HPDE6-E6E7 (cell line): ENCODE measurements at regions not wholly inside any gene's neighbourhood (a gene's known extent, or its start where the extent isn't known, plus 50 kb on each side); places are given as distances from the start of the nearest gene placed in this dataset.

Source experiments
- DNase-seq: peaks from one replicate; pipeline ENCODE4 v3.0.0; 2011; ENCODE audit warnings: missing footprints; ENCODE audit errors: extremely low spot score

DNA sequence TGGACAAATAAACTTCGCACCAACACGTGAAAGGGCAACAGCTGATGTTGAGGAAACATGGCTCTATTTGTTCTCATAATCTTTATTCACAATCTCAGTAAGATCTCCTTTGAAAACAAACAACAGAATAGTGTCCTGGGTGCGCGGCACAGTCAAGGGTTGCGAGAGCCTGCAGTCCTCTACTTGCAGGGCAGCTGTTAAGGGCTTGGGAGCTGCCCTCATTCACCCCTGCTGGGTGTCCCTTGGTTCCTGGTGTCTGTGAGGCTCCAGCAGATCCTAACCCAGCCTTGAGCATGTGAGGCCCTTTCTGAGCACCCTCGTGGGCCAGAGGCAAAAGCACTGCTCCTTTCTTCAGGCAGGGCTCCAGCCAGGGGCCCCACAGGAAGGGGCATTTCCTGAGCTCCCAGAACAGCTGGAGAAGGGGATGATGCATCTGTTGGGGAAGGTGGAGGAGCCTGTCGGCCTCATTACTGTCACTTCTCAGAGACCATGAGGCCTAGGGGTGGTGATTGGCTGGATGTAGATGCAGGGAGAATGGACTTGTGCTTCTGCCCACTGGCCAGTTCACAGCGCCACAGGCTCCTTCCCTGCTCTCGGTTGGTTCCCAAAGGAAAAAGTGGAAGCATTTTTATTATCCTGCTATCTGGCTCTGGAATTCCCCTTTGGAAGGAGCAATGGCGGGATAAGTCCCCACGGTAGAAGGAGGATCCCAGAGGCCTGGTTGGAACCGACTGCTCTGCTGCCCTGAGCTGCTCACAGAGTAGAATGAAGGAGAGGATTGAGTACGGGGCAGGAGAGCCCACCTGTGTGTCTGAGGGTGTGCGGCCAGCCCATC, 51.9 kb upstream of the KLF13 start:
- DNase-seq: no peak

DNA sequence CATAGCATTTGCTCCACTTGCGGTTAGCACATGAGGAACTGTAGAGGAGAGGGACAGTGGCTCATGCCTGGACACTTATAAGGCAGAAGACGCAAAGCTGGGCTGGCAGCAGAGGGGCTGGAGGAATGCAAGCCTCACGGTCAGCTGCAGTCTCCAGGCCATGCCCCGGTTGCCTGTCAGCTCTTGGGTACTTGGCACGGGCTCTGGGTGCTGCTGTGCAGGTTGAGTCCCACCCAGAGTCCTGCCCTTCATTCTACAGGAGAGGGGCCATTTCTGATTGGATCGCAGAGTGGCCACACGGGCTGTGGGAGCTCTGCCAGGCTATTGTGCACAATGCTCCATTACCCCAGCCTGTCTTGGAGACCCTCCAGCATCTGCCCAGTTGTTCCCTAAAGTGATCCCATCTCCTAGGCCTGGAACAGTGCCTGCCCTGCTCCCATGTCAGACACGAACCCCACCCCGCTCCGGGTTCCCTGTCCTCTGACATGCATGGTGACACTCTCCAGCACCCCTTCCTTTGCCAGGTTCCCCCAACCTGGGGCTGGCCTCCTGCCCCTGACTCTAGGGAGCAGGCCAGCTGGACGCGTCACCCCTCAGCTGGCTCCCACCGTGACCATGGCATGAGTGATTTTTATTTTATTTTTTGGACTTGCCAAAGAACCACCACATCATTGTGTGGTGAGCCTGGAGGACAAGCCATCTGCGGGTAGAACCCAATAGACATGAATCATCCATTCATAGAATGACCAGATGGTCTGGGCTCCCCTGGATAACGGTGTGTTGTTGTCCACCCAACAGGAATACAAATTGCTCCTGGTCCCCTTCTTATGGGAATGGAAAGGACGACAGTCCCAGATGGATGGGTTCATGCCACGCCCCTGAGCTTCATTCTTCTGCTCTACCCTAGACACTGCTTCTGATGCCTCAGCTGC, 51.0 kb upstream of the KLF13 start:
- DNase-seq: no peak

DNA sequence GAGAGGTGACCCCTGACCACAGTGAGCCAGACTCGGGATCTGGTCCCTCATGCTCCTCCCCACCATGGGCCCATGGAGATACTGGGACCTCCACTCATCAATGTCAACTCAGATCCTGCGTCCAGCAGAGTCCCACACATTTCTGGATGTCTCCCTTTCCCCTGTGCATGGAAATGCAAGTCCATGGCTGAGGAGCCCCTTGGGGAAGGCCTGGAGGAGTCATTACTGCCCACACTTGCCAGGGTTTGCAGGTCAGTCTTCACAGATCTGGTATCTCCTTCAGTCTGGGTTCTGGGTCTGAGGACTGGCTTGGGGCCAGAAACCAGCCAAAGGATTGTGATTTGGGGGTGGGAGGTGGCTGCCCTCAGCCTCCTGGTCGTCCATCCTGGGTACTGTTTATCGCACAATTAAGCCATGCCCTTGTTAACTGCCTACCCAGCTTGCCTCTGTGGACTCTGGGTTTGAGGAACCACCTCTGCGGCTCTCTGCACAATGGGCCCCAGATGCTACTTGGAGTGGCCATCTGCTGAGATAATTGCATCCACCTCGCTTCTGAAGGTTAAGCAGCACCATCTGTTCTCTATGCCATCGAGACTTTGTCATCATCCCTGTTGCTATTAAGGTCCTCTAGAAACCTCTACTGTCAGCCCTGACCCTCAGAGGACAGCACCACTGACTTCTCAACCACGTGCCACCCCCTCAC, 49.9 kb upstream of the KLF13 start:
- no peak for DNase-seq
